Lung (tissue), 11 donors: ENCODE measurements at regions not wholly inside any gene's neighbourhood (a gene's known extent, or its start where the extent isn't known, plus 50 kb on each side); places are given as distances from the start of the nearest gene placed in this dataset.
A peak's percentile ranks its signal among the peaks of the same experiment; 100 is the strongest.

ENCODE experiments used
- ATAC-seq: fragments of 200-7000 bp; cut with Tn5 transposase; one replicate; pipeline ENCODE4 v1.9.1; 2020; ENCODE audit warnings: moderate number of reproducible peaks; ENCODE audit not compliant: insufficient read depth, low FRiP score
- DNase-seq, 3 donors: peaks; one replicate each; pipeline ENCODE4 v3.0.0-alpha.2; 2013 to 2017
- H3K27ac ChIP-seq, 2 donors: one replicate each; pipeline ENCODE4 v1.5.1; 2013; ENCODE audit warnings: mild to moderate bottlenecking in 2 of 2, moderate library complexity in 2 of 2, control low read depth in 1 of 2, inconsistent platforms in 1 of 2, low read depth in 1 of 2, low read length in 1 of 2
- H3K27me3 ChIP-seq, 3 donors: one replicate each; pipeline ENCODE4 v1.5.1; 2013; ENCODE audit warnings: low read length in 2 of 3; ENCODE audit not compliant: control insufficient read depth in 3 of 3, insufficient read depth in 3 of 3
- H3K36me3 ChIP-seq, 4 donors: one replicate each; pipeline ENCODE4 v1.5.1; 2013; ENCODE audit warnings: low read length in 4 of 4, mild to moderate bottlenecking in 1 of 4, moderate library complexity in 1 of 4; ENCODE audit not compliant: control insufficient read depth in 4 of 4, insufficient read depth in 4 of 4
- H3K4me1 ChIP-seq, 5 donors: one replicate each; pipeline ENCODE4 v1.5.1; 2013; ENCODE audit warnings: low read length in 5 of 5, mild to moderate bottlenecking in 2 of 5, moderate library complexity in 1 of 5; ENCODE audit not compliant: control insufficient read depth in 5 of 5, insufficient read depth in 5 of 5
- H3K4me3 ChIP-seq: one replicate; pipeline ENCODE4 v1.5.1; 2013; ENCODE audit warnings: mild to moderate bottlenecking, control low read depth, moderate library complexity
- H3K9ac ChIP-seq, 2 donors: one replicate each; pipeline ENCODE4 v1.5.1; 2013; ENCODE audit warnings: low read length in 2 of 2, control low read depth in 1 of 2; ENCODE audit not compliant: insufficient read depth in 1 of 2
- H3K9me3 ChIP-seq, 4 donors: one replicate each; pipeline ENCODE4 v1.5.1; 2013; ENCODE audit warnings: low read length in 3 of 4, mild to moderate bottlenecking in 1 of 4, moderate library complexity in 1 of 4; ENCODE audit not compliant: control insufficient read depth in 4 of 4, insufficient read depth in 3 of 4
- WGBS, 2 donors: extraction: QIAGEN DNeasy Blood & Tissue Kit; methylation state at CpG; one replicate each; pipeline ENCODE4 v1.1.7; 2013; 5-methylcytosine and 5-hydroxymethylcytosine counted together
- TF ChIP-seq, protein P1 (sequence below): IDR thresholded peaks from 2 replicates; pipeline ENCODE4 v1.5.1; 2012; ENCODE audit warnings: mild to moderate bottlenecking; ENCODE audit errors: control extremely low read depth, extremely low read depth
- donor health status: control.
- donor health status: control.
- donor health status: Bipolar disorder and iron deficiency.
- donor health status: healthy.
- donor health status: DM: yes; HTN: yes; CAD: no.

DNA sequence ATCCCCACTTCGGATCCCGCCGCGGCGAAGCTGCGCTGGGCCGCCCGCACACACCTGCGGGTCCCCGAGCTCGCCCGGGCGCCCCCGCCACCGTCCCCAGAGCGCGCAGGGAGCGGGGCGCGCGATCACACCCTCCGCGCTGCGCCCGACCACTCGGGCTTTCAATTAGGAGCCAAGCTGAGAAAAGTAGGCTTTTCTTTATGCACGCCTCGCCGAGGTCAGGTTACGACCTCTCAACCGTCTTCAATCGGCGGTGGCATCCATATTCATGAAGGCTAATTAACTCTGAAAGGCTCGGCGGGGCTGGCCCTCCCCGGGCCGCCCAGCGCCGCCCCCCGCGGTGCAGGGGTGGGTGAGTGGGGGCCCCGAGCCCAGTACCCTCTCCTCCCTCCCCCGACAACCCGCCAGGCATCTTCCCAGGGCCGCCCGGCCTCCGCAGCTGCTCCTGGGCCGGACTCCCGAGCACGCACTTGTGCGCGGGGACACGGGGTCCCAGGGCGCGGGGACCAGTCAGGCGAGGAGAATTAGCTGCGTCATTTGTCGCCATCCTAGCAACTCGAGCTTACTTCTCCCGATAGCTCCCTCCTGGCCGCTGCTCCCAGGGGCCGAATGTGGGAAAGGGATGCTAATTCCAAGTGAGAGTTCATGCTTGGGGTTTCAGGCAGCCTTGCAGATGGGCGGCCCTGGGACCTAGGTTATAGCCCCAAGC lies 155.5 kb upstream of the LYZL2 start:
- Histone ChIP-seq H3K9ac (peak overlapping the region; percentile 22 to 46), H3K27ac (peak overlapping the region; percentile 92 to 94), H3K9me3 (no peaks in the 10 kb centered on the region), H3K4me1 (peaks cover 0 to 6% (median 0%) of the 10 kb centered on the region in 5 donors), H3K4me3 (peak overlapping the region; percentile 48), H3K27me3 (no peaks in the 10 kb centered on the region), H3K36me3 (no peaks in the 10 kb centered on the region)
- ATAC-seq (peak; percentile 65), DNase-seq (peak; percentile 88 to 93 (median 90))
- WGBS, 2 donors = 1% methylated on average over 63 of the region's 63 CpGs
- TF ChIP-seq, protein P1, sequence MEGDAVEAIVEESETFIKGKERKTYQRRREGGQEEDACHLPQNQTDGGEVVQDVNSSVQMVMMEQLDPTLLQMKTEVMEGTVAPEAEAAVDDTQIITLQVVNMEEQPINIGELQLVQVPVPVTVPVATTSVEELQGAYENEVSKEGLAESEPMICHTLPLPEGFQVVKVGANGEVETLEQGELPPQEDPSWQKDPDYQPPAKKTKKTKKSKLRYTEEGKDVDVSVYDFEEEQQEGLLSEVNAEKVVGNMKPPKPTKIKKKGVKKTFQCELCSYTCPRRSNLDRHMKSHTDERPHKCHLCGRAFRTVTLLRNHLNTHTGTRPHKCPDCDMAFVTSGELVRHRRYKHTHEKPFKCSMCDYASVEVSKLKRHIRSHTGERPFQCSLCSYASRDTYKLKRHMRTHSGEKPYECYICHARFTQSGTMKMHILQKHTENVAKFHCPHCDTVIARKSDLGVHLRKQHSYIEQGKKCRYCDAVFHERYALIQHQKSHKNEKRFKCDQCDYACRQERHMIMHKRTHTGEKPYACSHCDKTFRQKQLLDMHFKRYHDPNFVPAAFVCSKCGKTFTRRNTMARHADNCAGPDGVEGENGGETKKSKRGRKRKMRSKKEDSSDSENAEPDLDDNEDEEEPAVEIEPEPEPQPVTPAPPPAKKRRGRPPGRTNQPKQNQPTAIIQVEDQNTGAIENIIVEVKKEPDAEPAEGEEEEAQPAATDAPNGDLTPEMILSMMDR = no peak

- DNase-seq (peak in 2 of 3 donors; percentile 80 to 81), ATAC-seq (peak; percentile 31)
- TF ChIP-seq, protein P1 = no peak
- peak overlapping the region; percentile 48 for H3K4me3 ChIP-seq
- H3K4me1 ChIP-seq = peaks cover 0 to 6% (median 0%) of the 10 kb centered on the region in 5 donors
- WGBS, 2 donors = 1 to 2% methylated on average over 5 of the region's 5 CpGs
- peak overlapping the region; percentile 22 to 46 for H3K9ac ChIP-seq
- H3K27me3 ChIP-seq = no peaks in the 10 kb centered on the region
- H3K27ac ChIP-seq = peak overlapping the region; percentile 92 to 94
- H3K36me3 ChIP-seq = no peaks in the 10 kb centered on the region
- no peaks in the 10 kb centered on the region for H3K9me3 ChIP-seq
These were observed 155.0 kb upstream of the LYZL2 start for GRCh38 chr10:30784524-30784896.

GRCh38 chr10:30783939-30784501 lies 154.5 kb upstream of the LYZL2 start:
- DNase-seq (peak; percentile 90 to 93 (median 91)), ATAC-seq (peak; percentile 85)
- no peak overlapping the region for H3K4me3 ChIP-seq
- no peaks in the 10 kb centered on the region for H3K36me3 ChIP-seq
- peak overlapping the region; percentile 94 for H3K27ac ChIP-seq
- WGBS, 2 donors = 0 to 1% methylated on average over 18 of the region's 18 CpGs
- H3K4me1 ChIP-seq = peaks cover 0 to 6% (median 0%) of the 10 kb centered on the region in 5 donors
- no peaks in the 10 kb centered on the region for H3K27me3 ChIP-seq
- peak overlapping the region in 1 of 2 donors; percentile 43 for H3K9ac ChIP-seq
- TF ChIP-seq, protein P1 = peak; percentile 65
- no peaks in the 10 kb centered on the region for H3K9me3 ChIP-seq
